HCT116 (cell line): ENCODE measurements at regions not wholly inside any gene's neighbourhood (a gene's known extent, or its start where the extent isn't known, plus 50 kb on each side); places are given as distances from the start of the nearest gene placed in this dataset.

Source experiments
- ATAC-seq: fragments of 200-7000 bp; cut with Tn5 transposase; 2 replicates; pipeline ENCODE4 v1.9.1; 2020; ENCODE audit warnings: mild to moderate bottlenecking, moderate library complexity
- BruUV-seq: library from RNA; stranded (reverse); fragments of 400-500 nt; replicated peaks from 2 replicates; lab custom pipeline; 2021; lab: Mats Ljungman, UMichigan
- CTCF ChIA-PET: fragments of 300-600 bp; sonication (Branson Sonifier 250); formaldehyde crosslinking; loops from one replicate; lab custom pipeline; 2021; ENCODE audit warnings: antibody characterized with exemption; lab: Charles Lee
- POLR2A ChIA-PET: fragments of 300-600, 350-600 bp; sonication (Branson Sonifier 250); formaldehyde crosslinking; loops from one replicate; lab custom pipeline; 2021; ENCODE audit warnings: antibody characterized with exemption; lab: Charles Lee
- RAD21 ChIA-PET, 2 experiments: fragments of 300-600 bp; sonication (Branson Sonifier 250); formaldehyde crosslinking; loops; one replicate each; lab custom pipeline; 2023; ENCODE audit warnings: low total read pairs in 2 of 2; ENCODE audit not compliant: uncharacterized antibody in 2 of 2, unreplicated experiment in 2 of 2, low non-redundant PET in 1 of 2; lab: Charles Lee
- DNase-seq: peaks from one replicate; pipeline ENCODE4 v3.0.0-alpha.2; 2010; ENCODE audit warnings: low read depth, low spot score
- H2AFZ ChIP-seq: fragments of 200-600 bp; shearing (Covaris generic), sonication (generic); 2 replicates; pipeline ENCODE4 v1.6.1; 2017; ENCODE audit warnings: low read depth, mixed run types, mixed read lengths, antibody characterized with exemption, low read length; ENCODE audit not compliant: poor library complexity, severe bottlenecking
- H3K27ac ChIP-seq: 2 replicates; pipeline ENCODE4 v1.5.1; 2012; ENCODE audit warnings: low read depth, low read length
- H3K27me3 ChIP-seq: fragments of 200-600 bp; sonication (generic); 2 replicates; pipeline ENCODE4 v1.6.1; 2016; ENCODE audit warnings: mixed run types, low read length, mixed read lengths; ENCODE audit not compliant: insufficient read depth
- H3K36me3 ChIP-seq, 2 experiments: fragments of 200-500 bp in 1 of 2; fragments of 200-600 bp in 1 of 2; sonication (Bioruptor generic) in 1 of 2; sonication (generic) in 1 of 2; 2 replicates each; pipeline versions ENCODE4 v1.5.1 to v1.6.1; 2014 to 2016; ENCODE audit warnings: low read length in 2 of 2, inconsistent platforms in 1 of 2, mixed read lengths in 1 of 2, mixed run types in 1 of 2; ENCODE audit not compliant: insufficient read depth in 2 of 2, control insufficient read depth in 1 of 2
- H3K4me1 ChIP-seq, 2 experiments: fragments of 200-600 bp in 1 of 2; sonication (generic) in 1 of 2; 2 replicates each; pipeline versions ENCODE4 v1.5.1 to v1.6.1; 2012 to 2017; ENCODE audit warnings: low read length in 2 of 2, inconsistent platforms in 1 of 2, mild to moderate bottlenecking in 1 of 2, mixed read lengths in 1 of 2, mixed run types in 1 of 2, moderate library complexity in 1 of 2; ENCODE audit not compliant: insufficient read depth in 2 of 2, control insufficient read depth in 1 of 2
- H3K4me2 ChIP-seq: fragments of 200-600 bp; sonication (generic); 2 replicates; pipeline ENCODE4 v1.6.1; 2017; ENCODE audit warnings: mixed run types, low read length, mixed read lengths
- H3K4me3 ChIP-seq, 2 experiments: fragments of 200-600 bp in 1 of 2; sonication (generic) in 1 of 2; replicated peaks in 1 of 2; 2 replicates each; pipeline ENCODE4 v1.5.1; 2011 to 2016; ENCODE audit warnings: low read length in 2 of 2, control low read depth in 1 of 2, low read depth in 1 of 2, mild to moderate bottlenecking in 1 of 2, mixed read lengths in 1 of 2, mixed run types in 1 of 2
- H3K79me2 ChIP-seq: fragments of 200-600 bp; sonication (generic); 2 replicates; pipeline ENCODE4 v1.6.1; 2017; ENCODE audit warnings: mild to moderate bottlenecking, mixed run types, low read length, moderate library complexity, mixed read lengths; ENCODE audit not compliant: insufficient read depth
- H3K9ac ChIP-seq: fragments of 200-600 bp; sonication (generic); 2 replicates; pipeline ENCODE4 v1.6.1; 2016; ENCODE audit warnings: low read length, mixed read lengths
- H3K9me2 ChIP-seq: fragments of 200-600 bp; sonication (generic), shearing (Covaris generic); 2 replicates; pipeline ENCODE4 v1.6.1; 2017; ENCODE audit warnings: mixed run types, mild to moderate bottlenecking, moderate library complexity; ENCODE audit not compliant: insufficient read depth
- H3K9me3 ChIP-seq, 2 experiments: fragments of 200-500 bp in 1 of 2; fragments of 200-600 bp in 1 of 2; sonication (Bioruptor generic) in 1 of 2; sonication (generic) in 1 of 2; 2 replicates each; pipeline ENCODE4 v1.6.1; 2014 to 2017; ENCODE audit warnings: low read length in 2 of 2, mixed read lengths in 2 of 2, inconsistent platforms in 1 of 2, low read depth in 1 of 2, mild to moderate bottlenecking in 1 of 2, mixed run types in 1 of 2, moderate library complexity in 1 of 2; ENCODE audit not compliant: control insufficient read depth in 1 of 2, insufficient read depth in 1 of 2
- H4K20me1 ChIP-seq: fragments of 200-600 bp; sonication (generic), shearing (Covaris generic); 2 replicates; pipeline ENCODE4 v1.6.1; 2017; ENCODE audit warnings: mixed run types, mild to moderate bottlenecking, moderate library complexity; ENCODE audit not compliant: insufficient read depth
- CBX3 ChIP-seq: IDR thresholded peaks from 2 replicates; pipeline ENCODE4 v1.6.1; 2012; ENCODE audit warnings: low read depth
- EGR1 ChIP-seq: IDR thresholded peaks from 2 replicates; pipeline ENCODE4 v1.6.1; 2012; ENCODE audit warnings: low read depth
- EZH2 ChIP-seq: fragments of 200-600 bp; sonication (generic); IDR thresholded peaks from 2 replicates; pipeline ENCODE4 v1.6.1; 2017; ENCODE audit warnings: antibody characterized with exemption, mixed run types
- JUND ChIP-seq: IDR thresholded peaks from 2 replicates; pipeline ENCODE4 v1.6.1; 2012
- POLR2A ChIP-seq: IDR thresholded peaks from 2 replicates; pipeline ENCODE4 v1.7.0; 2011; ENCODE audit warnings: borderline replicate concordance; ENCODE audit not compliant: insufficient read depth, insufficient read length; ENCODE audit errors: extremely low read depth
- POLR2AphosphoS5 ChIP-seq: IDR thresholded peaks from 2 replicates; pipeline ENCODE4 v1.6.1; 2011; ENCODE audit warnings: mild to moderate bottlenecking, low read depth, low read length, moderate library complexity
- SP1 ChIP-seq: IDR thresholded peaks from 2 replicates; pipeline ENCODE4 v1.6.1; 2012; ENCODE audit warnings: low read depth
- SRF ChIP-seq: IDR thresholded peaks from 2 replicates; pipeline ENCODE4 v1.6.1; 2012; ENCODE audit warnings: low read depth
- TCF7L2 ChIP-seq: IDR thresholded peaks from 2 replicates; pipeline ENCODE4 v1.7.0; 2011; ENCODE audit warnings: borderline replicate concordance, inconsistent platforms; ENCODE audit not compliant: insufficient read depth, insufficient read length; ENCODE audit errors: extremely low read depth
- ZBTB33 ChIP-seq: IDR thresholded peaks from 2 replicates; pipeline ENCODE4 v1.6.1; 2011; ENCODE audit warnings: mild to moderate bottlenecking, low read length, moderate library complexity; ENCODE audit not compliant: insufficient replicate concordance; ENCODE audit errors: extremely low read depth
- ZFX ChIP-seq: fragments of 450-650 bp; IDR thresholded peaks from 2 replicates; pipeline ENCODE4 v1.6.1; 2017
- ZNF274 ChIP-seq: fragments of 200-500 bp; sonication (Bioruptor generic); IDR thresholded peaks from 2 replicates; pipeline ENCODE4 v1.6.1; 2014; ENCODE audit warnings: mild to moderate bottlenecking, low read depth, low read length, inconsistent platforms
- intact Hi-C: fragments of 100-400 bp; cut with micrococcal nuclease; formaldehyde crosslinking; loops from 2 replicates; pipeline ENCODE4 v1.10.0; 2022
- TF ChIP-seq, protein P1 (sequence below): IDR thresholded peaks from 2 replicates; pipeline ENCODE4 v1.6.1; 2012
- TF ChIP-seq, protein P2 (sequence below): IDR thresholded peaks from 2 replicates; pipeline ENCODE4 v1.6.1; 2012; ENCODE audit warnings: low read depth

- no peaks in the 10 kb centered on the region for H4K20me1 ChIP-seq
- POLR2A ChIA-PET, result no interaction called here
- no peak overlapping the region for H2AFZ ChIP-seq
- intact Hi-C loops, result no loop called here
- RAD21 ChIA-PET, result no interaction called here
- no peaks in the 10 kb centered on the region for H3K79me2 ChIP-seq
- no peaks in the 10 kb centered on the region for H3K36me3 ChIP-seq
- H3K4me2 ChIP-seq, result no peak overlapping the region
- DNase-seq, result no peak
- no TSS peak for BruUV-seq
- H3K4me1 ChIP-seq, result no peaks in the 10 kb centered on the region
- no peak overlapping the region for H3K27ac ChIP-seq
- H3K4me3 ChIP-seq, result no peak overlapping the region
- H3K27me3 ChIP-seq, result no peaks in the 10 kb centered on the region
- TF ChIP-seq ZFX, result no peak
- no peak for TF ChIP-seq POLR2AphosphoS5
- H3K9ac ChIP-seq, result no peak overlapping the region
- no peak for ATAC-seq
- CTCF ChIA-PET, result no interaction called here
- H3K9me3 ChIP-seq, result peaks cover 0 to 13% of the 10 kb centered on the region in 2 experiments; a peak in 2 of 4 replicates
- no peaks in the 10 kb centered on the region for H3K9me2 ChIP-seq
Measured at GRCh38 chr6:50541941-50542340, 171.4 kb upstream of the TFAP2D start.

- Histone ChIP-seq H3K27ac (no peak overlapping the region), H3K9ac (no peak overlapping the region), H4K20me1 (no peaks in the 10 kb centered on the region), H3K36me3 (no peaks in the 10 kb centered on the region), H3K9me3 (peaks cover 0 to 13% of the 10 kb centered on the region in 2 experiments; a peak in 2 of 4 replicates), H3K79me2 (no peaks in the 10 kb centered on the region), H3K4me1 (no peaks in the 10 kb centered on the region), H3K27me3 (no peaks in the 10 kb centered on the region), H2AFZ (no peak overlapping the region), H3K4me3 (no peak overlapping the region), H3K9me2 (no peaks in the 10 kb centered on the region), H3K4me2 (no peak overlapping the region)
- TF ChIP-seq, protein P1, sequence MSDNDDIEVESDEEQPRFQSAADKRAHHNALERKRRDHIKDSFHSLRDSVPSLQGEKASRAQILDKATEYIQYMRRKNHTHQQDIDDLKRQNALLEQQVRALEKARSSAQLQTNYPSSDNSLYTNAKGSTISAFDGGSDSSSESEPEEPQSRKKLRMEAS, result no peak
- no peak for TF ChIP-seq TCF7L2
- no peak for TF ChIP-seq ZNF274
- TF ChIP-seq ZBTB33, result no peak
- no peak for TF ChIP-seq SP1
- TF ChIP-seq EGR1, result no peak
- TF ChIP-seq ZFX, result no peak
- TF ChIP-seq, protein P2, sequence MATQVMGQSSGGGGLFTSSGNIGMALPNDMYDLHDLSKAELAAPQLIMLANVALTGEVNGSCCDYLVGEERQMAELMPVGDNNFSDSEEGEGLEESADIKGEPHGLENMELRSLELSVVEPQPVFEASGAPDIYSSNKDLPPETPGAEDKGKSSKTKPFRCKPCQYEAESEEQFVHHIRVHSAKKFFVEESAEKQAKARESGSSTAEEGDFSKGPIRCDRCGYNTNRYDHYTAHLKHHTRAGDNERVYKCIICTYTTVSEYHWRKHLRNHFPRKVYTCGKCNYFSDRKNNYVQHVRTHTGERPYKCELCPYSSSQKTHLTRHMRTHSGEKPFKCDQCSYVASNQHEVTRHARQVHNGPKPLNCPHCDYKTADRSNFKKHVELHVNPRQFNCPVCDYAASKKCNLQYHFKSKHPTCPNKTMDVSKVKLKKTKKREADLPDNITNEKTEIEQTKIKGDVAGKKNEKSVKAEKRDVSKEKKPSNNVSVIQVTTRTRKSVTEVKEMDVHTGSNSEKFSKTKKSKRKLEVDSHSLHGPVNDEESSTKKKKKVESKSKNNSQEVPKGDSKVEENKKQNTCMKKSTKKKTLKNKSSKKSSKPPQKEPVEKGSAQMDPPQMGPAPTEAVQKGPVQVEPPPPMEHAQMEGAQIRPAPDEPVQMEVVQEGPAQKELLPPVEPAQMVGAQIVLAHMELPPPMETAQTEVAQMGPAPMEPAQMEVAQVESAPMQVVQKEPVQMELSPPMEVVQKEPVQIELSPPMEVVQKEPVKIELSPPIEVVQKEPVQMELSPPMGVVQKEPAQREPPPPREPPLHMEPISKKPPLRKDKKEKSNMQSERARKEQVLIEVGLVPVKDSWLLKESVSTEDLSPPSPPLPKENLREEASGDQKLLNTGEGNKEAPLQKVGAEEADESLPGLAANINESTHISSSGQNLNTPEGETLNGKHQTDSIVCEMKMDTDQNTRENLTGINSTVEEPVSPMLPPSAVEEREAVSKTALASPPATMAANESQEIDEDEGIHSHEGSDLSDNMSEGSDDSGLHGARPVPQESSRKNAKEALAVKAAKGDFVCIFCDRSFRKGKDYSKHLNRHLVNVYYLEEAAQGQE, result no peak
- no peak for TF ChIP-seq POLR2AphosphoS5
- TF ChIP-seq POLR2A, result no peak
- TF ChIP-seq JUND, result no peak
- no peak for TF ChIP-seq EZH2
- TF ChIP-seq SRF, result no peak
- TF ChIP-seq CBX3, result no peak
- POLR2A ChIA-PET, result no interaction called here
- ATAC-seq, result no peak
- RAD21 ChIA-PET, result no interaction called here
- DNase-seq, result no peak
- CTCF ChIA-PET, result no interaction called here
- intact Hi-C loops, result no loop called here
- BruUV-seq, result no TSS peak
Measured at GRCh38 chr6:50543666-50544065, 169.7 kb upstream of the TFAP2D start.
